MM.1S (cell line): ENCODE measurements at regions not wholly inside any gene's neighbourhood (a gene's known extent, or its start where the extent isn't known, plus 50 kb on each side); places are given as distances from the start of the nearest gene placed in this dataset.

ENCODE experiments used
- EZH2 ChIP-seq: fragments of 300-600 bp; sonication (generic); optimal IDR thresholded peaks from 2 replicates; pipeline ENCODE3; 2017; ENCODE audit warnings: low read depth, mild to moderate bottlenecking, antibody characterized with exemption, low read length, mixed read lengths
- EZH2phosphoT487 ChIP-seq: fragments of 300-600 bp; sonication (generic); IDR thresholded peaks from 2 replicates; pipeline ENCODE4 v1.6.1; 2018; ENCODE audit warnings: antibody characterized with exemption, low read length
- TF ChIP-seq, protein P1 (sequence below): fragments of 300-600 bp; sonication (generic); IDR thresholded peaks from 2 replicates; pipeline ENCODE4 v1.5.1; 2016; ENCODE audit warnings: antibody characterized with exemption, low read length, mixed read lengths

DNA sequence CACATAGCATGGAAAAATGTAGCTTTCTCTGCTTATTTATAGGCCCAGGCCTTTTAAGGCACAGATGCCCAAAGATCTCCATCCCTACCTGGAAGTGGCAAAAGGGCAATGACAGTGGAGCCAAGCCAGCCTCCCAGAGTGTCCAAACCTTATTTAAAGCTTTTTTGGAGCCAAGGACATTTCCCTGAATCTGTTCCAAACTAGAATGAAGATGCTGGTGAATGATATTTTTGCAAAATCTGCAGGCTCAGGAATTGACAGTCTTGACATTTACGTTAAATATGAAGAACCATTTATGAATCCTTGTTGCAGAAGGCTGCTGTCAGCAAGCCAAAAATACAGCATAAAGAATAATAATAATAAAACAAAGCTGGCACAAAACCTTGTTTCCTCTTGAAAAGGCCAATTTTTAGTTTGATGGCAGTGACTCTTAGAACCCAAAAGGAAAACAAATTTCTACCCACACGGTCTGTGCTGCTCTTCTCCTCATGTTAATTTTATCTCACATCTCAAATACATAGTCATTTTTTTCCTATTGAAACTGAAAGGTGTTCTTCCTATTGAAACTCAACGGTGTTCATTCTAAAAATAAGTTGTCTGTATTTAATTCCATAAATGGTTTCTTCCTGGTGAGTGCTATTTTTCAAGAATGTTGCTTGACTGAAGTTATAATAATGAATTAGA lies 206.3 kb upstream of the TBL1X start:
- TF ChIP-seq EZH2 (no peak), EZH2phosphoT487 (no peak)
- TF ChIP-seq, protein P1, sequence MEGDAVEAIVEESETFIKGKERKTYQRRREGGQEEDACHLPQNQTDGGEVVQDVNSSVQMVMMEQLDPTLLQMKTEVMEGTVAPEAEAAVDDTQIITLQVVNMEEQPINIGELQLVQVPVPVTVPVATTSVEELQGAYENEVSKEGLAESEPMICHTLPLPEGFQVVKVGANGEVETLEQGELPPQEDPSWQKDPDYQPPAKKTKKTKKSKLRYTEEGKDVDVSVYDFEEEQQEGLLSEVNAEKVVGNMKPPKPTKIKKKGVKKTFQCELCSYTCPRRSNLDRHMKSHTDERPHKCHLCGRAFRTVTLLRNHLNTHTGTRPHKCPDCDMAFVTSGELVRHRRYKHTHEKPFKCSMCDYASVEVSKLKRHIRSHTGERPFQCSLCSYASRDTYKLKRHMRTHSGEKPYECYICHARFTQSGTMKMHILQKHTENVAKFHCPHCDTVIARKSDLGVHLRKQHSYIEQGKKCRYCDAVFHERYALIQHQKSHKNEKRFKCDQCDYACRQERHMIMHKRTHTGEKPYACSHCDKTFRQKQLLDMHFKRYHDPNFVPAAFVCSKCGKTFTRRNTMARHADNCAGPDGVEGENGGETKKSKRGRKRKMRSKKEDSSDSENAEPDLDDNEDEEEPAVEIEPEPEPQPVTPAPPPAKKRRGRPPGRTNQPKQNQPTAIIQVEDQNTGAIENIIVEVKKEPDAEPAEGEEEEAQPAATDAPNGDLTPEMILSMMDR: no peak
